ENCODE measurements at regions not wholly inside any gene's neighbourhood (a gene's known extent, or its start where the extent isn't known, plus 50 kb on each side); places are given as distances from the start of the nearest gene placed in this dataset.

DNA sequence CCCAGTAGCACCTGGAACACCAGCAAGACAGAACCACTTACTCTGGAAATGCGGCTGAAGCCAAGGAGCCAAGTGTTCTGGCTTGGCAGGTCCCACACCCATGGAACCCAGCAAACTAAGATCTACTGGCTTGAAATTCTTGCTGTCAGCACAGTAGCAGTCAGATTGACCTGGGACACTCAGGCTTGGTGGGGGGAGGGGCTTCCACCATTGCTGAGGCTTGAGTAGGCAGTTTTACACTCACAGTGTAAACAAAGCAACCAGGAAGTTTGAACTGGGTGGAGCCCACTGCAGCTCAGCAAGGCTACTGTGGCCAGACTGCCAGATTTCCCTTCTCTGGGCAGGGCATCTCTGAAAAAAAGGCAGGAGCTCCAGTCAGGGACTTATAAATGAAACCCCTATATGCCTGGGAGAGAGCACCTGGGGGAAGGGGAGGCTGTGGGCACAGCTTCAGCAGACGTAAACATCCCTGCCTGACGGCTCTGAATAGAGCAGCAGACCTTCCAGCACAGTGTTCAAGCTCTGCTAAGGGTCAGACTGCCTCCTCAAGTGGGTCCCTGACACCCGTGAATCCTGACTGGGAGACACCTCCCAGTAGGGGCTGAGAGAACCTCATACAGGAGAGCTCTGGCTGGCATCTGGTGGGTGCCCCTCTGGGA is 121.2 kb downstream of the MTERF1 start:
- no peak for TF ChIP-seq ZFX (IDR thresholded peaks at IDR 0.05; ENCODE audit: borderline replicate concordance)
- TF ChIP-seq, protein P1, sequence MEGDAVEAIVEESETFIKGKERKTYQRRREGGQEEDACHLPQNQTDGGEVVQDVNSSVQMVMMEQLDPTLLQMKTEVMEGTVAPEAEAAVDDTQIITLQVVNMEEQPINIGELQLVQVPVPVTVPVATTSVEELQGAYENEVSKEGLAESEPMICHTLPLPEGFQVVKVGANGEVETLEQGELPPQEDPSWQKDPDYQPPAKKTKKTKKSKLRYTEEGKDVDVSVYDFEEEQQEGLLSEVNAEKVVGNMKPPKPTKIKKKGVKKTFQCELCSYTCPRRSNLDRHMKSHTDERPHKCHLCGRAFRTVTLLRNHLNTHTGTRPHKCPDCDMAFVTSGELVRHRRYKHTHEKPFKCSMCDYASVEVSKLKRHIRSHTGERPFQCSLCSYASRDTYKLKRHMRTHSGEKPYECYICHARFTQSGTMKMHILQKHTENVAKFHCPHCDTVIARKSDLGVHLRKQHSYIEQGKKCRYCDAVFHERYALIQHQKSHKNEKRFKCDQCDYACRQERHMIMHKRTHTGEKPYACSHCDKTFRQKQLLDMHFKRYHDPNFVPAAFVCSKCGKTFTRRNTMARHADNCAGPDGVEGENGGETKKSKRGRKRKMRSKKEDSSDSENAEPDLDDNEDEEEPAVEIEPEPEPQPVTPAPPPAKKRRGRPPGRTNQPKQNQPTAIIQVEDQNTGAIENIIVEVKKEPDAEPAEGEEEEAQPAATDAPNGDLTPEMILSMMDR (IDR thresholded peaks at IDR 0.05) = no peak
- H3K27ac ChIP-seq = peak overlapping the region; percentile 76

DNA sequence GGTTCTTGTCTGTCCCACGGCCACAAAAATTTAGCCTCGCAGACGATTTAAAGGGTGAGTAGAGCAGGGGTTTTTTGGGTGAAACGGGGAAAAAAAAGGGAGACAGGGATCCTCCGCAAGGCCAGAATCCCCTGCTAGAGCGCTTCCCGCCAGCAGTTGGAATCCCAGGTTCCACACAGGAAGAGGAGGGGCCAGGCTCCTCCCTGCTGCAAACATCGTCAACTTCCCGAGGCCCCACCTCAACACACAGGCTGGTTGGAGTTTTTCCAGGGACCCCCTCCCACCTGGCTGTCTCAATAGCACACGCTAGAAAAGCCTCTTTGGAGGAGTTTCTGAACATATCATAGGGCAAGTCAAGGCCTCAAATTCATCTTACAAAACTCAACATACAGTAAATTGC is 112.7 kb downstream of the MTERF1 start:
- no peak for TF ChIP-seq ZFX (IDR thresholded peaks at IDR 0.05; ENCODE audit: borderline replicate concordance)
- TF ChIP-seq, protein P1 (IDR thresholded peaks at IDR 0.05) = no peak
- no peak overlapping the region for H3K27ac ChIP-seq

DNA sequence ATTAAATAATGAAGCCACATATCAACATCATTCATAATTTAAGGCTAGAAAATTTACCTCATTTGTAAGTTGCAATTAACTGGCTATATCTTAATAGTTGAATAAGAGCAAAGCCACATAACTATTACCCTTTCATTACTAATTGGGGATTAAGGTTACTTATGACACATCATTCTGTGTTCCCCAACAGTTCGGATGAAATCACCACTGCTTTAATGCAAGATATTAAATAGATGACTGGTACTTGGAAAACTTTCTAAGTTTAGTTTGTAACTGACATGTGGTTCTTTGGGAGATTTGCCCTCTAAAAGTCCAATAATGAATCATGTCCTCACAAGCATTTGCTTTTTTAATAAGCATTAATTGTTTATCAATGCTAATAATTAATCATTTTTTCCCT is 109.1 kb downstream of the MTERF1 start:
- no peak overlapping the region for H3K27ac ChIP-seq
- TF ChIP-seq ZFX (IDR thresholded peaks at IDR 0.05; ENCODE audit: borderline replicate concordance) = no peak
- TF ChIP-seq, protein P1 (IDR thresholded peaks at IDR 0.05) = no peak

DNA sequence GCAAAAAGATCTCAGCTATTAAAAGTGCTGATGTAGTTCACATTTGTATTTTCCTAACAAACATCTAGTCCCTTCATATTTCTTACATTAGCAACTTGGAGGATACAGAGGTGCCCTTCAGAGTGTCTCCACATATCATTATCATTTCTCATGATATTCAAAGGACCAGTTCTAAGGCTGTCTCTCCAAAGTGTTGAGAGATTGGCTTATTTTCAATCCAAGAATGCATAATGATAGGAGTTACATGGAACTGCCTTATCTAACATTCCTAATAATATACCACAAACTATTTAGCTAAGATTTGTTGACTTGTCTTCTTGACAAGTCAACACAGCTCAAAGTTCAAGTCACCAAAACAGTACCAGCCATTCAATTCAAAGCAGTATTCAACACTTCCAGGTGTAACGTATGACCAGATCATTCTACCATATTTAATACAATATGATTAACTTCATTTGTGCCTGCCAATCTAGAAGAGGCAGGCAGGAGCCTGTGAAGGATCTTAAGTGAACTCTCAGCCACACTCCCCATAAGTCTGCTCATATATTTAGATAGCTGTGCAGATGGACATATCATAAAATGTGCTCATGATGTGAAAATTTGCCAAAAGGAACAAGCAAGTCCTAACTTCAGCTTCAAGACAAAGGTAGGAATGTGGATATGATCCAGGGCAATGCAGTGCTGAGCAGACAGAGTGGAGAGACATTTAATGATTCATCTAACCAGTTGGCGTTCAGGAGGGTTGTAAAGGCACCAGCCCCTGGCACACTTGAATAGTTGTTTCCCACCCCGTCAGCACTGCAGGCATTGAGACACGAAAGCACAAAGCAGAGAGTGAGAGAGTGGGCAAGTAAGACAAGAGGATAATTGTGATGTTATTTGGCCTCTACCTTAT is 108.3 kb downstream of the MTERF1 start:
- H3K27ac ChIP-seq = no peak overlapping the region
- no peak for TF ChIP-seq ZFX (IDR thresholded peaks at IDR 0.05; ENCODE audit: borderline replicate concordance)
- TF ChIP-seq, protein P1 (IDR thresholded peaks at IDR 0.05) = no peak

DNA sequence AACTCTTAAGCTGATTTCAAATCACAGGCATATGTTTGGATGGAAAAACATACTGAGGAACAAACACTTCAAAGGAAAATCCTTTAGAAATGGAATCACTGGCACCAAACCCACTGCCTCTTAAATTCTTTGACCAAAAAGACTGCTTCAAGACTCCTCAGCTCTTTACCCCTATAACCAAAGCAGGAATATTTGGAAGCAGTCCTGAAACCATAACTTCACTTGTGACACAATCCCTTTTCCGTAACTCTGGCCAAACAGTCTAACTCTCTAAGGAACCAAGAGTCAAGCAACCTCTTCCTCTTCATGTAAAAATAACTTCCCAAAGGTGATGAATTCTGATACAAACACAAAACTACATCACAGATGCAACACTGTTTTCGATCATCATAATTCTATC is 104.3 kb downstream of the MTERF1 start:
- TF ChIP-seq ZFX (IDR thresholded peaks at IDR 0.05; ENCODE audit: borderline replicate concordance) = no peak
- TF ChIP-seq, protein P1 (IDR thresholded peaks at IDR 0.05) = no peak

DNA sequence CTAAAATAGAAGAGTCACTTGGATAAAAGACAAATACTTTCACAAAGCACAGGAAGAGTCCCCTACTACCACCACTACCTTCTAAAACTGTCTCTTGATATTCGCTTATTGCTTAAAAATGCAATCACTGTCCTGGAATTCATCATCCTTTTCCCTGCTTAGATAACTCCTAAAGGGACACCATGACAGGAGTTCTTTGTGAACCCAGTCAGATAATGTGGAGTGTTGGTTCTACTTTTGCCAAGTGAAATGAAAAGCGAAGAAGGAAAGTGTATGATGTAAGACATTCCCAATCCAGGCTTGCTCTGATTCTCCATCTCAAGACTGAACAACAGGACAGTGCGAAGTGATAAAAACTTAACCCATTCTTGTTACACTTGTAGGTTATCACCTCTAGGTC is 103.0 kb downstream of the MTERF1 start:
- TF ChIP-seq ZFX (IDR thresholded peaks at IDR 0.05; ENCODE audit: borderline replicate concordance) = no peak
- TF ChIP-seq, protein P1 (IDR thresholded peaks at IDR 0.05) = no peak
- no peak overlapping the region for H3K27ac ChIP-seq

More for the DNA sequence above, 104.3 kb downstream of the MTERF1 start:
- no peak overlapping the region for H3K27ac ChIP-seq

DNA sequence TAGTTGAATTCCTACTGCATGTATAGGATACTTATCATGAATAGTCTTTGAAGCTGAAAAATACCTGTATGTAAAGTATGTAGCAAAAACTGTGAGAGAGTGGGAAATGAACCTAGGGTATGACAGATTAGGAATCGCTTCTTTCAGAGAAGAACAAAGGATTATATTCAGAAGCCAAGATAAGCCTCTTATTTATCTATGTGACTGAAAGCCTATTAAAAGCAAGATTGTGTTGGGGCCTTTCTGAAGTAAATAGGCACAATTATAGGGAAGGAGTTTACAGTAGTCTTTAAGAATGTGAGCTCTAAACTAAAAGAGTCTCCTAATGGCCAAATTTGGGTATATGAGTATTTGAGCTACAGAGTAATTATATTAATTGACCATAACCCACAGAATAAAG is 102.1 kb downstream of the MTERF1 start:
- H3K27ac ChIP-seq = no peak overlapping the region
- TF ChIP-seq, protein P1 (IDR thresholded peaks at IDR 0.05) = no peak
- TF ChIP-seq ZFX (IDR thresholded peaks at IDR 0.05; ENCODE audit: borderline replicate concordance) = no peak

Measured in 22Rv1 (cell line).